Adrenal gland (tissue), 5 donors: ENCODE measurements at regions not wholly inside any gene's neighbourhood (a gene's known extent, or its start where the extent isn't known, plus 50 kb on each side); places are given as distances from the start of the nearest gene placed in this dataset.

Experiments used
- POLR2A ChIP-seq, 2 donors: fragments of 450-650 bp; IDR thresholded peaks; one replicate each; pipeline ENCODE4 v1.6.1; 2017; ENCODE audit warnings: antibody characterized with exemption in 2 of 2, mild to moderate bottlenecking in 2 of 2, moderate library complexity in 1 of 2
- TF ChIP-seq, protein P1 (sequence below), 6 experiments: fragments of 450-650 bp in 4 of 6; fragments of 200-600 bp in 2 of 6; sonication (generic) in 1 of 6; IDR thresholded peaks; 1 replicate in 5 of 6; 2 replicates in 1 of 6; pipeline versions ENCODE4 v1.5.1 to v1.8.0; 2016 to 2021; ENCODE audit warnings: antibody characterized with exemption in 6 of 6, mild to moderate bottlenecking in 2 of 6, moderate library complexity in 1 of 6
- donor health status: DM: no; HTN: no; CAD: no.

GRCh38 chr5:105940181-105940580, 1730.6 kb downstream of the EFNA5 start:
- no peak for TF ChIP-seq POLR2A (IDR thresholded peaks at IDR 0.05)
- TF ChIP-seq, protein P1, sequence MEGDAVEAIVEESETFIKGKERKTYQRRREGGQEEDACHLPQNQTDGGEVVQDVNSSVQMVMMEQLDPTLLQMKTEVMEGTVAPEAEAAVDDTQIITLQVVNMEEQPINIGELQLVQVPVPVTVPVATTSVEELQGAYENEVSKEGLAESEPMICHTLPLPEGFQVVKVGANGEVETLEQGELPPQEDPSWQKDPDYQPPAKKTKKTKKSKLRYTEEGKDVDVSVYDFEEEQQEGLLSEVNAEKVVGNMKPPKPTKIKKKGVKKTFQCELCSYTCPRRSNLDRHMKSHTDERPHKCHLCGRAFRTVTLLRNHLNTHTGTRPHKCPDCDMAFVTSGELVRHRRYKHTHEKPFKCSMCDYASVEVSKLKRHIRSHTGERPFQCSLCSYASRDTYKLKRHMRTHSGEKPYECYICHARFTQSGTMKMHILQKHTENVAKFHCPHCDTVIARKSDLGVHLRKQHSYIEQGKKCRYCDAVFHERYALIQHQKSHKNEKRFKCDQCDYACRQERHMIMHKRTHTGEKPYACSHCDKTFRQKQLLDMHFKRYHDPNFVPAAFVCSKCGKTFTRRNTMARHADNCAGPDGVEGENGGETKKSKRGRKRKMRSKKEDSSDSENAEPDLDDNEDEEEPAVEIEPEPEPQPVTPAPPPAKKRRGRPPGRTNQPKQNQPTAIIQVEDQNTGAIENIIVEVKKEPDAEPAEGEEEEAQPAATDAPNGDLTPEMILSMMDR (IDR thresholded peaks at IDR 0.05): no peak
